Mucosa of rectum (tissue), 2 donors: ENCODE measurements at regions not wholly inside any gene's neighbourhood (a gene's known extent, or its start where the extent isn't known, plus 50 kb on each side); places are given as distances from the start of the nearest gene placed in this dataset.

Source experiments
- H3K27ac ChIP-seq, 2 donors: one replicate each; pipeline ENCODE4 v1.7.0; 2013; ENCODE audit warnings: inconsistent platforms in 2 of 2, low read depth in 2 of 2, low read length in 2 of 2
- H3K27me3 ChIP-seq, 2 donors: one replicate each; pipeline ENCODE4 v1.7.0; 2013; ENCODE audit warnings: low read length in 2 of 2; ENCODE audit not compliant: control insufficient read depth in 2 of 2, insufficient read depth in 2 of 2
- H3K36me3 ChIP-seq, 2 donors: one replicate each; pipeline ENCODE4 v1.7.0; 2013; ENCODE audit warnings: low read length in 2 of 2; ENCODE audit not compliant: control insufficient read depth in 2 of 2, insufficient read depth in 2 of 2
- H3K4me1 ChIP-seq, 2 donors: one replicate each; pipeline ENCODE4 v1.7.0; 2013; ENCODE audit warnings: low read length in 2 of 2, mild to moderate bottlenecking in 1 of 2; ENCODE audit not compliant: control insufficient read depth in 2 of 2, insufficient read depth in 2 of 2
- H3K4me3 ChIP-seq, 2 donors: one replicate each; pipeline ENCODE4 v1.7.0; 2013; ENCODE audit warnings: low read length in 2 of 2
- H3K9ac ChIP-seq, 2 donors: one replicate each; pipeline ENCODE4 v1.7.0; 2013; ENCODE audit warnings: low read length in 2 of 2, low read depth in 1 of 2, mild to moderate bottlenecking in 1 of 2
- H3K9me3 ChIP-seq, 2 donors: one replicate each; pipeline ENCODE4 v1.7.0; 2013; ENCODE audit warnings: low read length in 2 of 2; ENCODE audit not compliant: control insufficient read depth in 2 of 2
- donor health status: healthy.
- donor health status: Normal muscosa, but diverticular disease.

GRCh38 chr3:188000361-188000861 is 153.5 kb upstream of the LPP start:
- H3K4me3 ChIP-seq = no peak overlapping the region
- H3K4me1 ChIP-seq = peaks cover 10 to 18% of the 10 kb centered on the region in 2 donors
- H3K9ac ChIP-seq = no peak overlapping the region
- peak overlapping the region; percentile 18 to 61 for H3K27ac ChIP-seq
- no peaks in the 10 kb centered on the region for H3K9me3 ChIP-seq
- no peaks in the 10 kb centered on the region for H3K27me3 ChIP-seq
- no peaks in the 10 kb centered on the region for H3K36me3 ChIP-seq

DNA sequence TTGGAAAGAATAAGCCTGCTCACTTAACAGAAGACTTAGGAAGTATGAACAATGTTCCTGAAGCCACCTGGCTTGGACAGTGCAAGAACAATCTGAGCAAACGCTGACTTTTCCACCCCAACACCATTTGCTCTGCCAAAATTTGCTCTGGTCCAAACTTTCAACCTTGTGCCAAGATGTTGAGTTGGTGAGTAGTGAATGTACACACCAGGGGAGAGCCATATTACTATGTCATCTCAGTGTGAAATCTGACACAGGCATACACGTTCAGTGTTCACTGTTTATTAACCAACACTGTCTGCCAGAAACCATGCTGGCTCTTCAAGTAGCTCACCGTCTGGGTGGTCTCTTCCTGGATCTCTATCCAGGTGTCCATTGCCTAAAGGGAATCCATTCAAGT is 152.9 kb upstream of the LPP start:
- Histone ChIP-seq H3K27ac (no peak overlapping the region), H3K9ac (no peak overlapping the region), H3K4me1 (peaks cover 10 to 18% of the 10 kb centered on the region in 2 donors)

GRCh38 chr3:188001926-188002325 is 152.0 kb upstream of the LPP start:
- peaks cover 10 to 18% of the 10 kb centered on the region in 2 donors for H3K4me1 ChIP-seq
- H3K9ac ChIP-seq = no peak overlapping the region
- H3K4me3 ChIP-seq = no peak overlapping the region
- H3K27ac ChIP-seq = no peak overlapping the region
- no peaks in the 10 kb centered on the region for H3K27me3 ChIP-seq
- H3K36me3 ChIP-seq = no peaks in the 10 kb centered on the region
- H3K9me3 ChIP-seq = no peaks in the 10 kb centered on the region

More for the DNA sequence above, 152.9 kb upstream of the LPP start:
- Histone ChIP-seq H3K9me3 (no peaks in the 10 kb centered on the region), H3K36me3 (no peaks in the 10 kb centered on the region), H3K27me3 (no peaks in the 10 kb centered on the region), H3K4me3 (no peak overlapping the region)

DNA sequence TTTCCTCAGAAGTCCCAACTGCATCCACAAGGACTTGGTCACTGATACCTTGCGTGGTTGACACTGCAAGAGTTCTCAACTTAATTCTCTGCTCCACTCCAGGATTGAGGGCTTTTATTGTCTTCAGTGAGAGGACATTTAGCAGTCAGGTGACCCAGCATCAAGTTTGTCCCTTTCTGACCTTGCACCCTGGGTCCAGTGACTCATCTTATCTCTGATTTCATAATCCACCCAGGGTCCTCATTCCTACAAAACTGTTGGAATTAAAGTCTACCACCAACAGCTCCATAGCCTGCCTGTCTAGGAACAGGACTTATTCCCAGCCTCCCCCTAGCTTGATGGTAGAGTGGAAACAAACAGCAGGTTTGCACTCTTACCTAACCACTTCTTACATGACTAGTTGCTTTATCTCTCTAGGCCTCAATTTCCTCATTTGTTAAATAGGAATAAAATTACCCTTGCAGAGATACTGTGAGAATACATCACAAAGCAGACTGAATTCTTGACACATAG is 151.3 kb upstream of the LPP start:
- no peak overlapping the region for H3K27ac ChIP-seq
- no peaks in the 10 kb centered on the region for H3K9me3 ChIP-seq
- H3K4me1 ChIP-seq = peaks cover 7 to 18% of the 10 kb centered on the region in 2 donors
- no peak overlapping the region for H3K9ac ChIP-seq
- H3K36me3 ChIP-seq = no peaks in the 10 kb centered on the region
- H3K27me3 ChIP-seq = no peaks in the 10 kb centered on the region
- no peak overlapping the region for H3K4me3 ChIP-seq

DNA sequence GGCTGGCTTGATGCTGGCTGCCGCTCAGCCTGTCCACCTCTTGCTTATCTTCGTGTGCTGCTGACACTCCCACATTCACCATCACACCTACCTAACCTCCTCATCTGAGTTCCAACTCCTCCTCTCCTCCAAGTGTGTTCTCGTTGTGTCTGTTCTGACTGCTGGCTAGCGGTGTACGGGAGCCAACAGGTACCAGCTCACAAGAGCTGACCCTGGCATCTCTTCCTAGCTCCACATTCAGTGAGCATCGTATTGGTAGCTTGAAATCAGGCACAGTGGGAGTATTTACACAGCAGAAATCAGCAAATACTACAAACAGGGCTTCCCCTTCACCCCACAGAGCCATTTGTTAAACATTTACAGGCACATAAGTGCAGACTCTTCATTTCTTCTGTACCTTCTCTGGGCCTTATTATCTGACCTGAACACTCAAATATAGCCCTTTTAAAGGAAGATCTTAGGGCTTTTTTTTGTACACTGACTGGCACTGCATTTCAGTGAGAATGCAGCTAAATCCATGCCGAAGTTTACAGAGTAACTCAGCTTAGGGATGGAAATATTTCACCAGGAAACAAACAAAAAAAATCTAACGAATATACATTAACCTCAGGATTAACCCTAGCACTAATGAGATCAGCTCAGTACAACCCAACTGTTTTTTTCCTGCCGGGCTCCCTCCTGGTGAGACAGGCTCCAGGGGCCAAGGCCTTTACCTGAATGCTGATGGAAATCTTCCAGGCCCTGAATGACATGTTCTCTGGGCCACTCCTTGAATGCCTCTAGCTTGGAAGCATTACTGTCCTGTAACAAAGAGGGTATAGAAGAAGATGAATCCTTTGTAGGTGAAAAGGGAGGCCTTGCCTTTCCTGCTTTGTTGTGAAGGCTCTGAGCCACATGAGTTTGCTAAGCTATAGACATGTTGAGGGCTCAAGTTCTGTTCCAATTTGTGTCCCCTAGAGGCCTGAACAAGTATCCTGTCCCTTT is 150.5 kb upstream of the LPP start:
- H3K4me1 ChIP-seq = peaks cover 7 to 18% of the 10 kb centered on the region in 2 donors
- no peak overlapping the region for H3K9ac ChIP-seq
- no peak overlapping the region for H3K4me3 ChIP-seq
- H3K27me3 ChIP-seq = no peaks in the 10 kb centered on the region
- no peaks in the 10 kb centered on the region for H3K9me3 ChIP-seq
- H3K27ac ChIP-seq = peak overlapping the region; percentile 11 to 60
- H3K36me3 ChIP-seq = no peaks in the 10 kb centered on the region

DNA sequence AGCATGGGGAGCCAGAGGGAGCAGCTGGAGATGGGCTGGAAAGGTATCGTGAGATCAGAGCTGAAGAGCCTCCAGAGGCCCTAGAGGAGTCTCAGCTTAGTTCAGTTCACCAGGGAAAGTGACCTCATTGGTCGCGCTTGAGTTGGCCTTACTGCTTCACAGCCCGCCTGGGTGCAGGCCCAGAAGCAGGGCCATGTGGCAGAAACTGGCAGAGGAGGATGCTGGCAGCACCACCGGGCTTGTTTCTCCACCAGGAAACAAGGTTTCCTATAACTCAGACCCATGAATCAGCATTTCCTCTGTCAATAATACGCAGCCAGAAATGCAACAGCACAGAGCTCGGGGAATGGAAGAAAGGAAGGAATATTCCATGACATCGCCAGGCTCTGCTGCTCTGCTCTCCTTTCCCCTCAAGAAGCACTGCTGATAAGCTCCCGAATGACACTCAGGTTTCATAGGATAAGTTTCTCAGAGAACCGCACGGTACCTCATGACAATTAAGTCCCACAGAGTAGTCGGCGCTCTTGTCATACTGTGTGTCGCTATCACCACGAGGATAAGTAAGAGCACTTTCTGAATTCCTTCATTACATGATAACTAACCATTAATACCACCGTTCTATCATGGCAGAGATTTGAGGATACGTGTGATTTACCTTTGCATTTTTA is 147.1 kb upstream of the LPP start:
- peaks cover 4 to 13% of the 10 kb centered on the region in 2 donors for H3K4me1 ChIP-seq
- H3K27me3 ChIP-seq = no peaks in the 10 kb centered on the region
- H3K27ac ChIP-seq = no peak overlapping the region
- H3K9me3 ChIP-seq = no peaks in the 10 kb centered on the region
- H3K4me3 ChIP-seq = no peak overlapping the region
- no peak overlapping the region for H3K9ac ChIP-seq
- H3K36me3 ChIP-seq = no peaks in the 10 kb centered on the region

- no peaks in the 10 kb centered on the region for H3K27me3 ChIP-seq
- H3K36me3 ChIP-seq = no peaks in the 10 kb centered on the region
- no peak overlapping the region for H3K4me3 ChIP-seq
- peaks cover 4 to 13% of the 10 kb centered on the region in 2 donors for H3K4me1 ChIP-seq
- no peak overlapping the region for H3K27ac ChIP-seq
- no peaks in the 10 kb centered on the region for H3K9me3 ChIP-seq
- no peak overlapping the region for H3K9ac ChIP-seq
These were observed 146.1 kb upstream of the LPP start for GRCh38 chr3:188007897-188008296.

DNA sequence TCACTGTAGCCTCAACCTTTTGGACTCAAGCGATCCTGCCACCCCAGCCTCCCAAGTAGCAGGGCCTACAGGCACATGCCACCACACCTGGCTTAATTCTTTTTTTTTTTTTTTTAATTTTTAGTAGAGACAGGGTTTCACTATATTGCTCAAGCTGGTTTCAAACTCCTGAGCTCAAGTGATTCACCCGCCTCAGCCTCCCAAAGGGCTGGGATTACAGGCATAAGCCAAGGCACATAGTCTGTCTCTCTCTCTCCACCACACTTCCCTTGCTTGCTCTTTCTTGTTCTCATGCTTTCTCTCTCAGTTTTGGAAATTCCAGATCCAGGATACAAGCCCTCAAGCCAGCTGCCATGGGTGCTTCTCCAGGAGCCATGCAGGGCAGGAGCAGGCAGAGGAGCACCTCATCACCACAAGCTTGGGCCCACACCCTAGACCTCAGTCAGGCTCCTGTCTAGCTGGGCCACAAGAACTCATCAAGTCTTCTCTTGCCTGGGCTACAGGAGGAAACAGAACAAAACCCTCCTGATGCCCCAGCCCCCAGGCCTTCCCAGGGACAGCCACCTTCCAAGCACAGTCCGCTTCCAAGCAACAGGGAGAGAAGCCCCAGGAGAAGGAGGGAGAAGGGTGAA is 145.3 kb upstream of the LPP start:
- no peak overlapping the region for H3K9ac ChIP-seq
- H3K27me3 ChIP-seq = no peaks in the 10 kb centered on the region
- no peak overlapping the region for H3K27ac ChIP-seq
- H3K4me3 ChIP-seq = no peak overlapping the region
- no peaks in the 10 kb centered on the region for H3K36me3 ChIP-seq
- H3K9me3 ChIP-seq = no peaks in the 10 kb centered on the region
- H3K4me1 ChIP-seq = peaks cover 0 to 7% of the 10 kb centered on the region in 2 donors

DNA sequence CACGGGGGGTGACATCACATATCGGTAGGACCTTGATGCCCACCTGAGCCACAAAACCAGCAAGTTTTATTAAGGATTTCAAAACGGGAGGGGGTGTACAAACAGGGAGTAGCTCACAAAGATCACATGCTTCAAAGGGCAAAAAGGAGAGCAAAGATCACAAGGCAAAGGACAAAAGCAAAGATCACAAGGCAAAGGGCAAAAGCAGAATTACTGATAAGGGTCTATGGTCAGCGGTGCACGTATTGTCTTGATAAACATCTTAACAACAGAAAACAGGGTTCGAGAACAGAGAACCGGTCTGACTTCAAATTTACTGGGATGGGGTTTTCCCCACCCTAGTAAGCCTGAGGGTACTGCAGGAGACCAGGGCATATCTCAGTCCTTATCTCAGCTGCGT is 143.5 kb upstream of the LPP start:
- Histone ChIP-seq H3K27ac (no peak overlapping the region), H3K36me3 (no peaks in the 10 kb centered on the region), H3K4me1 (no peaks in the 10 kb centered on the region), H3K27me3 (no peaks in the 10 kb centered on the region), H3K9ac (no peak overlapping the region), H3K9me3 (no peaks in the 10 kb centered on the region), H3K4me3 (no peak overlapping the region)
